SK-N-SH (cell line): ENCODE measurements at regions not wholly inside any gene's neighbourhood (a gene's known extent, or its start where the extent isn't known, plus 50 kb on each side); places are given as distances from the start of the nearest gene placed in this dataset.

Source experiments
- CTCF ChIA-PET: fragments of 300-600, 350-600 bp; formaldehyde crosslinking; extraction: SDS; loops from one replicate; lab custom pipeline; 2021; lab: Yijun Ruan, JAX
- POLR2A ChIA-PET: fragments of 350-600 bp; sonication (Branson Sonifier 250); formaldehyde crosslinking; extraction: SDS; loops from one replicate; lab custom pipeline; 2020; ENCODE audit warnings: antibody characterized with exemption, inconsistent platforms; lab: Yijun Ruan, JAX
- DNase-seq: peaks from one replicate; pipeline ENCODE4 v3.0.0; 2012
- H2AFZ ChIP-seq: fragments of 200-600 bp; sonication (generic); 2 replicates; pipeline ENCODE4 v1.8.1; 2016; ENCODE audit warnings: antibody characterized with exemption, mild to moderate bottlenecking, low read depth
- H3F3A ChIP-seq: fragments of 200-600 bp; sonication (generic); replicated peaks from 2 replicates; pipeline ENCODE3; 2016; ENCODE audit warnings: antibody characterized with exemption, mild to moderate bottlenecking; ENCODE audit not compliant: insufficient read depth
- H3K27ac ChIP-seq, 2 experiments: fragments of 200-500 bp in 1 of 2; fragments of 200-600 bp in 1 of 2; sonication (Bioruptor generic) in 1 of 2; sonication (generic), shearing (Covaris generic) in 1 of 2; 2 replicates each; pipeline versions ENCODE4 v1.5.1 to v1.6.1; 2014 to 2016; ENCODE audit warnings: low read depth in 2 of 2, inconsistent platforms in 1 of 2, low read length in 1 of 2, mild to moderate bottlenecking in 1 of 2, mixed read lengths in 1 of 2
- H3K27me3 ChIP-seq: fragments of 200-600 bp; sonication (generic), shearing (Covaris generic); 2 replicates; pipeline ENCODE4 v1.6.1; 2016; ENCODE audit warnings: mixed run types; ENCODE audit not compliant: insufficient read depth
- H3K36me3 ChIP-seq, 2 experiments: fragments of 200-500 bp in 1 of 2; fragments of 200-600 bp in 1 of 2; sonication (Bioruptor generic) in 1 of 2; sonication (generic) in 1 of 2; replicated peaks in 1 of 2; 2 replicates each; pipeline versions ENCODE3 to v1.5.1; 2014 to 2016; ENCODE audit warnings: low read length in 1 of 2, mild to moderate bottlenecking in 1 of 2; ENCODE audit not compliant: insufficient read depth in 2 of 2, control insufficient read depth in 1 of 2
- H3K4me1 ChIP-seq, 2 experiments: fragments of 200-500 bp in 1 of 2; fragments of 200-600 bp in 1 of 2; sonication (Bioruptor generic) in 1 of 2; sonication (generic), shearing (Covaris generic) in 1 of 2; 2 replicates each; pipeline versions ENCODE4 v1.5.1 to v1.6.1; 2014 to 2016; ENCODE audit warnings: low read depth in 1 of 2, low read length in 1 of 2, mixed run types in 1 of 2; ENCODE audit not compliant: insufficient read depth in 2 of 2, control insufficient read depth in 1 of 2
- H3K4me2 ChIP-seq: fragments of 200-600 bp; sonication (generic), shearing (Covaris generic); 2 replicates; pipeline ENCODE4 v1.6.1; 2017; ENCODE audit warnings: mixed run types
- H3K4me3 ChIP-seq, 2 experiments: fragments of 200-500 bp in 1 of 2; fragments of 200-600 bp in 1 of 2; sonication (Bioruptor generic) in 1 of 2; sonication (generic), shearing (Covaris generic) in 1 of 2; 2 replicates each; pipeline versions ENCODE4 v1.5.1 to v1.8.1; 2014 to 2016; ENCODE audit warnings: low read depth in 2 of 2, inconsistent platforms in 1 of 2, low read length in 1 of 2, mild to moderate bottlenecking in 1 of 2, mixed read lengths in 1 of 2, moderate library complexity in 1 of 2
- H3K79me2 ChIP-seq: fragments of 200-600 bp; sonication (generic); 2 replicates; pipeline ENCODE4 v1.8.1; 2017; ENCODE audit warnings: mild to moderate bottlenecking; ENCODE audit not compliant: insufficient read depth
- H3K9ac ChIP-seq: fragments of 200-600 bp; sonication (generic); 2 replicates; pipeline ENCODE4 v1.6.1; 2017; ENCODE audit warnings: mixed run types
- H3K9me2 ChIP-seq: fragments of 200-600 bp; sonication (generic); 2 replicates; pipeline ENCODE4 v1.6.1; 2017; ENCODE audit warnings: mixed run types
- H3K9me3 ChIP-seq: fragments of 200-600 bp; sonication (generic); 2 replicates; pipeline ENCODE4 v1.6.1; 2017; ENCODE audit warnings: mixed run types, mild to moderate bottlenecking, moderate library complexity
- H4K20me1 ChIP-seq: fragments of 200-600 bp; sonication (generic); 2 replicates; pipeline ENCODE4 v1.6.1; 2017; ENCODE audit warnings: mild to moderate bottlenecking, mixed run types; ENCODE audit not compliant: insufficient read depth
- GABPA ChIP-seq: IDR thresholded peaks from 2 replicates; pipeline ENCODE4 v1.4.0; 2012; ENCODE audit warnings: low read depth, mild to moderate bottlenecking
- MAX ChIP-seq: IDR thresholded peaks from 2 replicates; pipeline ENCODE4 v1.4.0; 2012; ENCODE audit warnings: low read depth
- NRF1 ChIP-seq: IDR thresholded peaks from 2 replicates; pipeline ENCODE4 v1.6.1; 2012; ENCODE audit warnings: low read depth, mild to moderate bottlenecking, low read length
- RXRA ChIP-seq: IDR thresholded peaks from 2 replicates; pipeline ENCODE4 v1.4.0; 2012; ENCODE audit warnings: low read depth, mild to moderate bottlenecking, borderline replicate concordance
- SMC3 ChIP-seq: IDR thresholded peaks from 2 replicates; pipeline ENCODE4 v1.6.1; 2012; ENCODE audit warnings: low read depth, low read length, improper control_type of control experiment
- TEAD4 ChIP-seq: IDR thresholded peaks from 2 replicates; pipeline ENCODE4 v1.4.0; 2012; ENCODE audit warnings: mild to moderate bottlenecking, borderline replicate concordance; ENCODE audit not compliant: insufficient read depth
- YY1 ChIP-seq: IDR thresholded peaks from 2 replicates; pipeline ENCODE4 v1.4.0; 2012; ENCODE audit warnings: low read depth, mild to moderate bottlenecking
- WGBS: methylation state at CpG from one replicate; pipeline ENCODE4 v1.1.6; 2017; ENCODE audit warnings: low lambda C conversion rate; 5-methylcytosine and 5-hydroxymethylcytosine counted together
- TF ChIP-seq, protein P1 (sequence below): IDR thresholded peaks from 2 replicates; pipeline ENCODE4 v1.4.0; 2012; ENCODE audit warnings: low read depth, borderline replicate concordance

DNA sequence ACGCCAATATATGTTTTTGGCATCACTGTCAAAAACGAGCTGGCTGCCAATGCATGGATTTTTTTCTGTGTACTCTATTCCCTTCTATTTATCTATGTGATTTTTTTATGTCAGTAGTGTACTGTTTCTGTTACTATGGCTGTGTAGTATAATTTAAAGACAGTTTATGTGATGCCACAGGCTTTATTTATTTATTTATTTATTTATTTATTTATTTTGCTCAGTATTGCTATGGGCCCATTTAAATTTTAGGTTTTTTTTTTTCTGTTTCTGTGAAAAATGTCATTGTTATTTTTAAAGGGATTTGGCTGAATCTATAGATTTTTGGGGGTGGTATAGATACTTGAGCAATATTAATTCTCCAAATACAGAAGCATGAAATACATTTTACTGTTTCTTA, 338.4 kb upstream of the POU3F4 start:
- no peaks in the 10 kb centered on the region for H3K79me2 ChIP-seq
- no peaks in the 10 kb centered on the region for H3K4me1 ChIP-seq
- no peak overlapping the region for H2AFZ ChIP-seq
- no peaks in the 10 kb centered on the region for H3F3A ChIP-seq
- no peaks in the 10 kb centered on the region for H3K36me3 ChIP-seq
- 18% methylated on average over 2 of the region's 2 CpGs for WGBS
- POLR2A ChIA-PET = no interaction called here
- H3K4me3 ChIP-seq = no peak overlapping the region
- H3K27me3 ChIP-seq = no peaks in the 10 kb centered on the region
- H3K9ac ChIP-seq = no peak overlapping the region
- no peak overlapping the region for H3K27ac ChIP-seq
- no peaks in the 10 kb centered on the region for H3K9me2 ChIP-seq
- CTCF ChIA-PET = no interaction called here
- H3K4me2 ChIP-seq = no peak overlapping the region
- H4K20me1 ChIP-seq = no peaks in the 10 kb centered on the region
- no peaks in the 10 kb centered on the region for H3K9me3 ChIP-seq
- DNase-seq = no peak
- TF ChIP-seq RXRA (no peak), NRF1 (no peak), GABPA (no peak)

GRCh38 chrX:83185010-83185409, 323.1 kb upstream of the POU3F4 start:
- Histone ChIP-seq H3K4me2 (no peak overlapping the region), H4K20me1 (no peaks in the 10 kb centered on the region), H3K9ac (no peak overlapping the region), H3K27ac (no peak overlapping the region), H3K4me3 (no peak overlapping the region), H3K79me2 (no peaks in the 10 kb centered on the region), H3K9me3 (no peaks in the 10 kb centered on the region), H3K9me2 (no peaks in the 10 kb centered on the region), H3F3A (no peaks in the 10 kb centered on the region), H2AFZ (no peak overlapping the region), H3K4me1 (no peaks in the 10 kb centered on the region), H3K36me3 (no peaks in the 10 kb centered on the region), H3K27me3 (no peaks in the 10 kb centered on the region)
- TF ChIP-seq TEAD4 (no peak), SMC3 (no peak)
- POLR2A ChIA-PET = no interaction called here
- CTCF ChIA-PET = interaction anchor here (0.5 kb wide), 1 partner anchor 17 kb away, joined by 3 read pairs; no protein-coding TSS in a partner anchor
- DNase-seq = no peak
- 3% methylated on average over 5 of the region's 6 CpGs for WGBS

- H3K27ac ChIP-seq = no peak overlapping the region
- H3F3A ChIP-seq = no peaks in the 10 kb centered on the region
- no peaks in the 10 kb centered on the region for H3K9me2 ChIP-seq
- H4K20me1 ChIP-seq = no peaks in the 10 kb centered on the region
- CTCF ChIA-PET = no interaction called here
- no peaks in the 10 kb centered on the region for H3K4me1 ChIP-seq
- H3K4me2 ChIP-seq = no peak overlapping the region
- no peak for DNase-seq
- H2AFZ ChIP-seq = no peak overlapping the region
- POLR2A ChIA-PET = no interaction called here
- H3K9ac ChIP-seq = no peak overlapping the region
- 17% methylated on average over 5 of the region's 5 CpGs for WGBS
- no peaks in the 10 kb centered on the region for H3K9me3 ChIP-seq
- no peaks in the 10 kb centered on the region for H3K79me2 ChIP-seq
- no peaks in the 10 kb centered on the region for H3K27me3 ChIP-seq
- no peak overlapping the region for H3K4me3 ChIP-seq
- TF ChIP-seq MAX = no peak
- H3K36me3 ChIP-seq = no peaks in the 10 kb centered on the region
Observed at GRCh38 chrX:83185887-83186286, 322.2 kb upstream of the POU3F4 start.

DNA sequence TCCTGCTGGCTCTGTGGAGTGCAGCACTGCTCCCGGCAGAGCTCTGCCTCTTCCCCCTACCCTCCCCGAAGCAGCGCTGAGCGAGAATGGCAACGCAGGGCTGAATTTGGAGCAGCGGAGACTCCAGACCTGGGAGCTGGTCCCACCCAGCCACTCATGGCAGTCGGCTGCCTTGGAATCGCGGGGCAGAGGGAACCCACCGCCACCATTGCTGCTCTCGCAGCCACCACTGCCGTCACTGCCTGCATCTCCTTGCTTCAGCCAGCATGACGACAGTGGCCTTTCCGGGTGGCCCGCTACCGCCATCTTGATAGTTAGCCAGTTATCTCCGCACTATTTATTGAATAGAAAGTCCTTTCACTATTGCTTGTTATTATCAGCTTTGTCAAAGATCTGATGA, 321.5 kb upstream of the POU3F4 start:
- POLR2A ChIA-PET = no interaction called here
- Histone ChIP-seq H3K79me2 (no peaks in the 10 kb centered on the region), H3K36me3 (no peaks in the 10 kb centered on the region), H3F3A (no peaks in the 10 kb centered on the region), H3K9ac (no peak overlapping the region), H2AFZ (no peak overlapping the region), H3K9me3 (no peaks in the 10 kb centered on the region), H3K27me3 (no peaks in the 10 kb centered on the region), H3K27ac (no peak overlapping the region), H3K4me1 (no peaks in the 10 kb centered on the region), H3K4me3 (no peak overlapping the region), H3K9me2 (no peaks in the 10 kb centered on the region), H3K4me2 (no peak overlapping the region), H4K20me1 (no peaks in the 10 kb centered on the region)
- TF ChIP-seq, protein P1, sequence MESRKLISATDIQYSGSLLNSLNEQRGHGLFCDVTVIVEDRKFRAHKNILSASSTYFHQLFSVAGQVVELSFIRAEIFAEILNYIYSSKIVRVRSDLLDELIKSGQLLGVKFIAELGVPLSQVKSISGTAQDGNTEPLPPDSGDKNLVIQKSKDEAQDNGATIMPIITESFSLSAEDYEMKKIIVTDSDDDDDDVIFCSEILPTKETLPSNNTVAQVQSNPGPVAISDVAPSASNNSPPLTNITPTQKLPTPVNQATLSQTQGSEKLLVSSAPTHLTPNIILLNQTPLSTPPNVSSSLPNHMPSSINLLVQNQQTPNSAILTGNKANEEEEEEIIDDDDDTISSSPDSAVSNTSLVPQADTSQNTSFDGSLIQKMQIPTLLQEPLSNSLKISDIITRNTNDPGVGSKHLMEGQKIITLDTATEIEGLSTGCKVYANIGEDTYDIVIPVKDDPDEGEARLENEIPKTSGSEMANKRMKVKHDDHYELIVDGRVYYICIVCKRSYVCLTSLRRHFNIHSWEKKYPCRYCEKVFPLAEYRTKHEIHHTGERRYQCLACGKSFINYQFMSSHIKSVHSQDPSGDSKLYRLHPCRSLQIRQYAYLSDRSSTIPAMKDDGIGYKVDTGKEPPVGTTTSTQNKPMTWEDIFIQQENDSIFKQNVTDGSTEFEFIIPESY = no peak
- no peak for TF ChIP-seq YY1
- TF ChIP-seq SMC3 = no peak
- DNase-seq = no peak
- CTCF ChIA-PET = no interaction called here
- 16% methylated on average over 15 of the region's 17 CpGs for WGBS
